ENCODE measurements at regions not wholly inside any gene's neighbourhood (a gene's known extent, or its start where the extent isn't known, plus 50 kb on each side); places are given as distances from the start of the nearest gene placed in this dataset.

- no peak for DNase-seq
Measured at GRCh38 chr10:8233832-8234259, 179.4 kb downstream of the GATA3 start.

GRCh38 chr10:8235253-8236027, 181.0 kb downstream of the GATA3 start:
- no peak for DNase-seq

- DNase-seq, result peak; percentile 37
Measured at GRCh38 chr10:8238986-8239385, 184.5 kb downstream of the GATA3 start.

- no peak for DNase-seq
Measured at GRCh38 chr10:8240861-8241260, 186.4 kb downstream of the GATA3 start.

GRCh38 chr10:8242295-8242872, 187.9 kb downstream of the GATA3 start:
- no peak for DNase-seq

- DNase-seq, result peak; percentile 56
Measured at GRCh38 chr10:8245131-8245813, 190.8 kb downstream of the GATA3 start.

GRCh38 chr10:8245814-8246142, 191.3 kb downstream of the GATA3 start:
- DNase-seq, result no peak

- no peak for DNase-seq
Measured at GRCh38 chr10:8246548-8246947, 192.1 kb downstream of the GATA3 start.

- DNase-seq, result no peak
Measured at GRCh38 chr10:8247191-8247590, 192.7 kb downstream of the GATA3 start.

- DNase-seq, result no peak
Measured at GRCh38 chr10:8248868-8249267, 194.4 kb downstream of the GATA3 start.

GRCh38 chr10:8254350-8254749, 199.9 kb downstream of the GATA3 start:
- DNase-seq, result no peak

GRCh38 chr10:8255301-8255700, 200.8 kb downstream of the GATA3 start:
- DNase-seq, result no peak

- no peak for DNase-seq
Measured at GRCh38 chr10:8260645-8261044, 206.2 kb downstream of the GATA3 start.

- DNase-seq, result no peak
Measured at GRCh38 chr10:8262317-8262716, 207.8 kb downstream of the GATA3 start.

GRCh38 chr10:8269976-8270375, 215.5 kb downstream of the GATA3 start:
- DNase-seq, result no peak

GRCh38 chr10:8272794-8273425, 218.4 kb downstream of the GATA3 start:
- DNase-seq, result no peak

- DNase-seq, result no peak
Measured at GRCh38 chr10:8273749-8274148, 219.3 kb downstream of the GATA3 start.

GRCh38 chr10:8275911-8276310, 221.4 kb downstream of the GATA3 start:
- no peak for DNase-seq

GRCh38 chr10:8278099-8278498, 223.6 kb downstream of the GATA3 start:
- DNase-seq, result no peak

GRCh38 chr10:8279598-8279997, 225.1 kb downstream of the GATA3 start:
- no peak for DNase-seq

GRCh38 chr10:8280946-8281345, 226.5 kb downstream of the GATA3 start:
- no peak for DNase-seq

- peak; percentile 2 for DNase-seq
Measured at GRCh38 chr10:8282340-8282739, 227.9 kb downstream of the GATA3 start.

- no peak for DNase-seq
Measured at GRCh38 chr10:8283166-8283905, 228.8 kb downstream of the GATA3 start.

All from CD4-positive, alpha-beta T cell treated with Interleukin-12 subunit alpha and Interleukin-12 subunit beta, for 1 hour (primary cell).